B cell (primary cell): ENCODE measurements at regions not wholly inside any gene's neighbourhood (a gene's known extent, or its start where the extent isn't known, plus 50 kb on each side); places are given as distances from the start of the nearest gene placed in this dataset.

ENCODE experiments used
- ATAC-seq: fragments of 200-7000 bp; cut with Tn5 transposase; one replicate; pipeline ENCODE4 v1.10.0; 2021; ENCODE audit warnings: low read depth, mild to moderate bottlenecking, moderate number of reproducible peaks, moderate library complexity
- CTCF ChIA-PET: fragments of 350-600 bp; sonication (Branson Sonifier 250); formaldehyde crosslinking; loops from one replicate; lab custom pipeline; 2021; ENCODE audit warnings: antibody characterized with exemption, inconsistent platforms; lab: Charles Lee
- POLR2A ChIA-PET: fragments of 350-600 bp; sonication (Branson Sonifier 250); formaldehyde crosslinking; loops from one replicate; lab custom pipeline; 2021; ENCODE audit warnings: antibody characterized with exemption; lab: Charles Lee
- DNase-seq: peaks from one replicate; pipeline ENCODE4 v3.0.0; 2013
- H2AFZ ChIP-seq: 2 replicates; pipeline ENCODE4 v1.6.1; 2012; ENCODE audit warnings: mild to moderate bottlenecking, low read depth, low read length; ENCODE audit not compliant: insufficient read depth, poor library complexity, severe bottlenecking
- H3K27ac ChIP-seq, 2 donors: 1 replicate in 1 of 2; 2 replicates in 1 of 2; pipeline ENCODE4 v1.5.1; 2012 to 2013; ENCODE audit warnings: low read length in 2 of 2, mild to moderate bottlenecking in 2 of 2, moderate library complexity in 1 of 2
- H3K27me3 ChIP-seq, 4 experiments: fragments of 200-600 bp in 1 of 4; sonication (generic) in 1 of 4; replicated peaks in 1 of 4; 1 replicate in 2 of 4; 2 replicates in 2 of 4; pipeline versions ENCODE4 v1.6.1 to v1.7.0; 2013 to 2016; ENCODE audit warnings: low read length in 3 of 4, mild to moderate bottlenecking in 2 of 4, mixed read lengths in 1 of 4, moderate library complexity in 1 of 4; ENCODE audit not compliant: insufficient read depth in 4 of 4, control insufficient read depth in 3 of 4; ENCODE audit errors: control extremely low read depth in 1 of 4
- H3K36me3 ChIP-seq, 2 experiments: replicated peaks in 1 of 2; 1 replicate in 1 of 2; 2 replicates in 1 of 2; pipeline versions ENCODE4 v1.6.1 to v1.7.1; 2013; ENCODE audit warnings: low read length in 1 of 2; ENCODE audit not compliant: insufficient read depth in 2 of 2, control insufficient read depth in 1 of 2; ENCODE audit errors: control extremely low read depth in 1 of 2, extremely low read depth in 1 of 2
- H3K4me1 ChIP-seq, 2 donors: fragments of 200-600 bp in 1 of 2; sonication (generic) in 1 of 2; 1 replicate in 1 of 2; 2 replicates in 1 of 2; pipeline versions ENCODE4 v1.5.1 to v1.6.1; 2013 to 2017; ENCODE audit warnings: low read length in 2 of 2; ENCODE audit not compliant: control insufficient read depth in 2 of 2, insufficient read depth in 2 of 2
- H3K4me2 ChIP-seq: replicated peaks from 2 replicates; pipeline ENCODE3; 2012; ENCODE audit warnings: mild to moderate bottlenecking, low read depth, low read length; ENCODE audit not compliant: poor library complexity, severe bottlenecking
- H3K4me3 ChIP-seq, 5 experiments: fragments of 200-600 bp in 1 of 5; sonication (generic) in 1 of 5; 1 replicate in 3 of 5; 2 replicates in 2 of 5; pipeline versions ENCODE4 v1.5.1 to v1.7.0; 2011 to 2016; ENCODE audit warnings: low read length in 4 of 5, mild to moderate bottlenecking in 4 of 5, low read depth in 2 of 5, control low read depth in 1 of 5, moderate library complexity in 1 of 5; ENCODE audit not compliant: insufficient read depth in 1 of 5; ENCODE audit errors: control extremely low read depth in 1 of 5, extremely low read depth in 1 of 5
- H3K79me2 ChIP-seq: fragments of 200-600 bp; sonication (generic); one replicate; pipeline ENCODE4 v1.6.0; 2016; ENCODE audit warnings: low read length; ENCODE audit not compliant: control insufficient read depth, insufficient read depth
- H3K9ac ChIP-seq: fragments of 200-600 bp; sonication (generic); 2 replicates; pipeline ENCODE4 v1.6.1; 2017; ENCODE audit warnings: mild to moderate bottlenecking, low read length, moderate library complexity
- H3K9me3 ChIP-seq, 3 donors: one replicate each; pipeline versions ENCODE4 v1.6.1 to v1.7.1; 2013; ENCODE audit warnings: low read length in 2 of 3; ENCODE audit not compliant: control insufficient read depth in 2 of 3, insufficient read depth in 1 of 3; ENCODE audit errors: control extremely low read depth in 1 of 3
- H4K20me1 ChIP-seq: 2 replicates; pipeline ENCODE4 v1.6.0; 2012; ENCODE audit warnings: mild to moderate bottlenecking, low read length; ENCODE audit not compliant: insufficient read depth, control insufficient read depth, poor library complexity, severe bottlenecking
- H3K27ac Mint-ChIP-seq: one replicate; pipeline ENCODE4 v1.8.0; 2021; ENCODE audit warnings: mixed read lengths
- H3K27me3 Mint-ChIP-seq: one replicate; pipeline ENCODE4 v1.8.0; 2021; ENCODE audit warnings: mixed read lengths
- H3K4me1 Mint-ChIP-seq: one replicate; pipeline ENCODE4 v1.8.0; 2021; ENCODE audit warnings: mixed read lengths
- H3K4me3 Mint-ChIP-seq: one replicate; pipeline ENCODE4 v1.8.0; 2021; ENCODE audit warnings: mixed read lengths
- H3K9me3 Mint-ChIP-seq: one replicate; pipeline ENCODE4 v1.8.0; 2022; ENCODE audit warnings: mixed read lengths; ENCODE audit not compliant: insufficient read depth
- EZH2 ChIP-seq: IDR thresholded peaks from 2 replicates; pipeline ENCODE4 v1.6.1; 2012; ENCODE audit warnings: borderline replicate concordance, low read depth, mild to moderate bottlenecking, moderate library complexity, low read length; ENCODE audit not compliant: insufficient read depth, poor library complexity, severe bottlenecking
- WGBS: methylation state at CpG from one replicate; pipeline ENCODE4 v1.1.5; 2013; ENCODE audit warnings: missing lambda C conversion rate; ENCODE audit not compliant: insufficient coverage; 5-methylcytosine and 5-hydroxymethylcytosine counted together
- intact Hi-C: fragments of 100-400 bp; cut with micrococcal nuclease; formaldehyde crosslinking; loops from one replicate; pipeline ENCODE4 v1.10.0; 2022
- TF ChIP-seq, protein P1 (sequence below): fragments of 200-600 bp; IDR thresholded peaks from one replicate; pipeline ENCODE4 v1.8.0; 2022; ENCODE audit warnings: antibody characterized with exemption, mild to moderate bottlenecking

DNA sequence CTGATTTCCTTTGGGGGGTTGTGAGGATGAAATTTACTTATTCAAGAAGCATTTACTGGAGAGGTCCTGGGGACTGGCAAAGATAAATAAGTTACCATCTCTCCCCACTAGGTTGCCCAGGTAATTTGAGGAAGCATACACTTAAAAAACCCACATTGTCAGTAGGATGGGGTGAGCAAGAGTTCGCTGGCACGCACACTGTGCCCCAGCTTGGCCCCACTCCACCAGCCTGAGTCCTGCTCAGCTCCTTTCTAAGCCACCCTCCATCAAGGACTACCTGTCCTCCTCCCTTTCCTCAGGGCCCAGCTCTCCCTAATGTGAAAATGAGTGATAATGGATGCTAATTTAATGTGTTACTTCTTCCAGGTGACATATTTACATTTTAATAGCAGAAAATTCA, 216.5 kb upstream of the PLET1 start:
- no peak overlapping the region for H3K4me3 Mint-ChIP-seq
- intact Hi-C loops = no loop called here
- no CpG with 5 or more reads among the region's 2 CpGs for WGBS
- H3K36me3 ChIP-seq = no peaks in the 10 kb centered on the region
- ChIA-PET POLR2A (no interaction called here), CTCF (no interaction called here)
- TF ChIP-seq EZH2 = no peak
- TF ChIP-seq, protein P1, sequence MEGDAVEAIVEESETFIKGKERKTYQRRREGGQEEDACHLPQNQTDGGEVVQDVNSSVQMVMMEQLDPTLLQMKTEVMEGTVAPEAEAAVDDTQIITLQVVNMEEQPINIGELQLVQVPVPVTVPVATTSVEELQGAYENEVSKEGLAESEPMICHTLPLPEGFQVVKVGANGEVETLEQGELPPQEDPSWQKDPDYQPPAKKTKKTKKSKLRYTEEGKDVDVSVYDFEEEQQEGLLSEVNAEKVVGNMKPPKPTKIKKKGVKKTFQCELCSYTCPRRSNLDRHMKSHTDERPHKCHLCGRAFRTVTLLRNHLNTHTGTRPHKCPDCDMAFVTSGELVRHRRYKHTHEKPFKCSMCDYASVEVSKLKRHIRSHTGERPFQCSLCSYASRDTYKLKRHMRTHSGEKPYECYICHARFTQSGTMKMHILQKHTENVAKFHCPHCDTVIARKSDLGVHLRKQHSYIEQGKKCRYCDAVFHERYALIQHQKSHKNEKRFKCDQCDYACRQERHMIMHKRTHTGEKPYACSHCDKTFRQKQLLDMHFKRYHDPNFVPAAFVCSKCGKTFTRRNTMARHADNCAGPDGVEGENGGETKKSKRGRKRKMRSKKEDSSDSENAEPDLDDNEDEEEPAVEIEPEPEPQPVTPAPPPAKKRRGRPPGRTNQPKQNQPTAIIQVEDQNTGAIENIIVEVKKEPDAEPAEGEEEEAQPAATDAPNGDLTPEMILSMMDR = no peak
- DNase-seq (no peak), ATAC-seq (no peak)
- no peaks in the 10 kb centered on the region for H4K20me1 ChIP-seq
- H3K27me3 Mint-ChIP-seq = peaks cover 6% of the 10 kb centered on the region
- H3K79me2 ChIP-seq = no peaks in the 10 kb centered on the region
- no peaks in the 10 kb centered on the region for H3K9me3 ChIP-seq
- no peaks in the 10 kb centered on the region for H3K4me1 ChIP-seq
- no peaks in the 10 kb centered on the region for H3K9me3 Mint-ChIP-seq
- H3K27me3 ChIP-seq = no peaks in the 10 kb centered on the region
- no peak overlapping the region for H3K27ac ChIP-seq
- no peaks in the 10 kb centered on the region for H3K4me1 Mint-ChIP-seq
- H3K4me3 ChIP-seq = no peak overlapping the region
- H3K9ac ChIP-seq = no peak overlapping the region
- H2AFZ ChIP-seq = no peak overlapping the region
- no peak overlapping the region for H3K4me2 ChIP-seq
- no peak overlapping the region for H3K27ac Mint-ChIP-seq

DNA sequence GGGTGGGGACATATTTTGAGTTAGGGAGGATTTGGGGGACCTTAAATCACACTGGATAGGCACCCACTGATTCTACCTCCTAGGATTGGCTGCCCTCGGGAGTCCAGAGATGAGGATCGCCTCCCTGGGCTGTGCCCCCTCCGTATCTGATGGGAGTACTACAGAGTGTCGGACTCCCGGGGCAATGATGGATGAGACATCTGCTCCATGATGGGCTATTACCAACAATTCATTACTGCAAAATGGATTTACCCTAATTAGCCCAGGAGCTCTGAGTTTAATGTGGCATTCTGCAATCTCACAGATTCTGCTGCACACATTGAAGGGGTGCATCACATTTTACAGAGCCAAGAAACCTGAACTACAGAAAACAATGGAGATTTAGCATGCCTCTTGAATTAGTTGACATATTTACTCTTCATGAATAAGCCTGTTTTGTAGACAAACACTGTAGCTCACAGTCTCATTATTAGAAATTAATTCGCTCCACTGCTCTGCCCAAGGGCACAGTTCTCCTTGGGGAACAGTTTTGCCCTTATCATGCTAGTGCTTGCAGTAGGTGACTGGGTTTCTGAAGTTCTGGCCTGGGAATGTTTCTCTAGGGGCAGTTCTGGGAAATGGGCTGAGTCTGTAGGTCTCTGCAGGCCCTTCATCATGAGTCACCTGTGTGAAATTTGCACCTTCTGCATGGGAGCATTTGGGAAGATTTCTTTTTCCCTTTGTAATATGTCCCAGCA, 217.1 kb upstream of the PLET1 start:
- Histone ChIP-seq H3K36me3 (no peaks in the 10 kb centered on the region), H3K4me3 (no peak overlapping the region), H2AFZ (no peak overlapping the region), H3K79me2 (no peaks in the 10 kb centered on the region), H3K9ac (no peak overlapping the region), H3K27ac (no peak overlapping the region), H3K4me1 (no peaks in the 10 kb centered on the region), H3K4me2 (no peak overlapping the region), H3K9me3 (no peaks in the 10 kb centered on the region), H3K27me3 (no peaks in the 10 kb centered on the region), H4K20me1 (no peaks in the 10 kb centered on the region)
- 85% methylated on average over 2 of the region's 6 CpGs for WGBS
- ChIA-PET CTCF (no interaction called here), POLR2A (no interaction called here)
- intact Hi-C loops = no loop called here
- TF ChIP-seq, protein P1 = no peak
- TF ChIP-seq EZH2 = no peak
- DNase-seq = no peak
- H3K4me1 Mint-ChIP-seq = no peaks in the 10 kb centered on the region
- H3K27me3 Mint-ChIP-seq = peaks cover 6% of the 10 kb centered on the region
- H3K27ac Mint-ChIP-seq = no peak overlapping the region
- no peak for ATAC-seq
- no peaks in the 10 kb centered on the region for H3K9me3 Mint-ChIP-seq
- no peak overlapping the region for H3K4me3 Mint-ChIP-seq
